ENCODE measurements at regions not wholly inside any gene's neighbourhood (a gene's known extent, or its start where the extent isn't known, plus 50 kb on each side); places are given as distances from the start of the nearest gene placed in this dataset.
"Not testable (repeated sequence)": the region's sequence is repeated elsewhere in the genome, so short reads cannot be mapped to it uniquely, and the experiment has no call there.

DNA sequence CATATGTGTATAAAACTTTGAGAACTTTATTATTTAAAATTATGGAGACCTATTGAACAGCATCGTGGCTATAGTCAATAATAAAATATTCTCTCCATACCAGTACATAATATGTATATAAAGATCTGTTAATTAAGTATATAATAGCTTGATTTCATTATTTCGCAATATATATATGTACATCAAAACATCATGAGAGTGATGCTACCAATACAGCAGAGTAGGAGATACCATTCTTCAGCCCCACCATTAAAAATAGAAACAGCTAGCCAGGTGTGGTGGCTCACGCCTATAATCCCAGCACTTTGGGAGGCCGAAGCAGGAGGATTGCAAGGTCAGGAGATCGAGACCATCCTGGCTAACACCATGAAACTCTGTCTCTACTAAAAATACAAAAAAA lies 1755.3 kb upstream of the SPRY2 start:
- H3K4me3 ChIP-seq (ENCODE audit: low read length) = no peak overlapping the region
- H3K4me1 ChIP-seq (ENCODE audit: control insufficient read depth, insufficient read depth, low read length) = no peaks in the 10 kb centered on the region
- no CpG with 5 or more reads among the region's 5 CpGs for WGBS (ENCODE audit: insufficient coverage, insufficient read length)
- H3K27me3 ChIP-seq (ENCODE audit: control insufficient read depth, insufficient read depth, low read length) = no peaks in the 10 kb centered on the region
- no peaks in the 10 kb centered on the region for H3K9me3 ChIP-seq (ENCODE audit: control insufficient read depth, insufficient read depth, low read length)
- no peak overlapping the region for H3K27ac ChIP-seq (ENCODE audit: low read length)
- DNase-seq (ENCODE audit: low read depth, low spot score) = no peak
- H3K36me3 ChIP-seq (ENCODE audit: control insufficient read depth, insufficient read depth, low read length) = no peaks in the 10 kb centered on the region

DNA sequence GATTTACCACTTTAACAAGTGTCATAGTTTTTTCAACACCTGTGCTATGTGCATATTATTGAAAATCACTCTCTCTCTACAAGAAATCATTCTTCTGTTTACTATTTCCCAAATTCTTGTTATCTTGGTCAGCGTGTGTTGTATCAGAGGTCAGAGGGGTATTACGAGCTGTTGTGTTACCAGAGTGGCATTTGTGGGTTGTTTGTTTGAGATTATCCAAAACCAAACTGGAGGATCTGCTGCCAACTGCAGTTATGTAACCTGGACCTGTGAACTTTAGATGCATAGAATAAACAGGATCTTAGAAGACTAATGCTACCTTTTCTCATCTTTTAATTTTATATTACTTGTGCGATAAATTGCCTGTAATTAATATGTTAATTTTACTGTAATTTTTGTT lies 1751.4 kb upstream of the SPRY2 start:
- no peak overlapping the region for H3K27ac ChIP-seq (ENCODE audit: low read length)
- no peaks in the 10 kb centered on the region for H3K27me3 ChIP-seq (ENCODE audit: control insufficient read depth, insufficient read depth, low read length)
- 100% methylated on average over 1 of the region's 3 CpGs for WGBS (ENCODE audit: insufficient coverage, insufficient read length)
- H3K36me3 ChIP-seq (ENCODE audit: control insufficient read depth, insufficient read depth, low read length) = no peaks in the 10 kb centered on the region
- no peak overlapping the region for H3K4me3 ChIP-seq (ENCODE audit: low read length)
- no peak for DNase-seq (ENCODE audit: low read depth, low spot score)
- no peaks in the 10 kb centered on the region for H3K4me1 ChIP-seq (ENCODE audit: control insufficient read depth, insufficient read depth, low read length)
- no peaks in the 10 kb centered on the region for H3K9me3 ChIP-seq (ENCODE audit: control insufficient read depth, insufficient read depth, low read length)

DNA sequence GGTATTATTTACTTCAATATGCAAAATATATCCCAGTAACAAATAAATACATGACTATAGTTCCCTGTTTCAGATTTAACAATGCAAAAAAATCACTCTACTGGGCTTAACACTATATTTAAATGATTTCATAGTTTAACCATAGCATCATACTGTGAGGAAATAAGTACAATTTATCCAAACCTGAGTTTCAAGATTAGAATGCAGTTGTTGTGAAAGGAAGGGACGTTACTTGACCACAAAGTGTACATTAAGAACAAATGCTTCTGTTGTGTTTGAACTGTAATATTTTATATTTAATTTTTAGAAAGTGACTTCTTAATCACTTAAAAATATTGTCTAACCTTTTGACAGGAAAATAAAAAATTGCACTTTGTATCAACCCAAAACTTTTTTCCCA lies 1747.9 kb upstream of the SPRY2 start:
- Histone ChIP-seq H3K27me3 (ENCODE audit: control insufficient read depth, insufficient read depth, low read length) (no peaks in the 10 kb centered on the region), H3K36me3 (ENCODE audit: control insufficient read depth, insufficient read depth, low read length) (no peaks in the 10 kb centered on the region), H3K4me1 (ENCODE audit: control insufficient read depth, insufficient read depth, low read length) (no peaks in the 10 kb centered on the region), H3K4me3 (ENCODE audit: low read length) (no peak overlapping the region), H3K9me3 (ENCODE audit: control insufficient read depth, insufficient read depth, low read length) (no peaks in the 10 kb centered on the region), H3K27ac (ENCODE audit: low read length) (no peak overlapping the region)
- DNase-seq (ENCODE audit: low read depth, low spot score) = no peak
- no CpG with 5 or more reads among the region's 1 CpG for WGBS (ENCODE audit: insufficient coverage, insufficient read length)

DNA sequence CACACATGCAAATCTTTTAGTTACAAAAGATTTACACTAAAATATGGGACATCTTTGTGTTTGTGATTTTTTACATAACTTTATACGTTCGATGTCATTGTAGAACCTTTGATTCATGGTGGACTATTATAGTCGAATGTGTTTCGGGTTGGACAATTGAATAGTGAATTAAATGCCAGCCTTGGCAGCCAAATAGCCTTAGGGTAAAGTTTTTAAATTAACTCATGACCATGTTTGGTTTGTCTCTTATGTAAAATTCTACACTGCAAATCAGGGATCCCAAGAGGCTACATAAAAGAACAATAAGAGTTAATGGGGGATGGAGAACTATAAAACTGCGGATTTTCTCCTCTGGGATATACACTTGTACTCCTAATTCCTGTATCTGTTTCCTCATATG lies 1735.6 kb upstream of the SPRY2 start:
- WGBS (ENCODE audit: insufficient coverage, insufficient read length) = no CpG with 5 or more reads among the region's 5 CpGs
- DNase-seq (ENCODE audit: low read depth, low spot score) = no peak

DNA sequence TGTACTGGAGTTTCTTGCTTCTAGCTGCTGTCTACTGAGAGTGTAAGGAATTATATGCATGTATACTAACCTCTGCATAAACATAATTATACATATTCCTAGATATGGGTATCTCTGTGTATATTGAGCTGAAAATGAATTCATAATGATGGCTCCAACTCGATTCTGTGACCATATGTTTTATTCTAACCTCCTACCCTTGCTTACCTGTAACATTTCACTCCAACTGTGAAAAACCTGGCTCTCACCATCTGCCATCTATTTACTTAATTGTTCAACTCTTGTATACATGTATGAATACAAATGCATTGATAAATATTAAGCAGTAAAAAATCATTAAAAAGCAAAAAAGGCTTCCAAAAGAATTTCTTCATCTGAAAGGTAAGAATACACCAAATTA lies 1729.5 kb upstream of the SPRY2 start:
- no peaks in the 10 kb centered on the region for H3K4me1 ChIP-seq (ENCODE audit: control insufficient read depth, insufficient read depth, low read length)
- WGBS (ENCODE audit: insufficient coverage, insufficient read length) = no CpG with 5 or more reads among the region's 1 CpG
- H3K4me3 ChIP-seq (ENCODE audit: low read length) = no peak overlapping the region
- no peak for DNase-seq (ENCODE audit: low read depth, low spot score)
- no peaks in the 10 kb centered on the region for H3K27me3 ChIP-seq (ENCODE audit: control insufficient read depth, insufficient read depth, low read length)
- H3K9me3 ChIP-seq (ENCODE audit: control insufficient read depth, insufficient read depth, low read length) = no peaks in the 10 kb centered on the region
- H3K27ac ChIP-seq (ENCODE audit: low read length) = no peak overlapping the region
- no peaks in the 10 kb centered on the region for H3K36me3 ChIP-seq (ENCODE audit: control insufficient read depth, insufficient read depth, low read length)

More for the DNA sequence above, 1735.6 kb upstream of the SPRY2 start:
- Histone ChIP-seq H3K9me3 (ENCODE audit: control insufficient read depth, insufficient read depth, low read length) (no peaks in the 10 kb centered on the region), H3K36me3 (ENCODE audit: control insufficient read depth, insufficient read depth, low read length) (no peaks in the 10 kb centered on the region), H3K4me1 (ENCODE audit: control insufficient read depth, insufficient read depth, low read length) (no peaks in the 10 kb centered on the region), H3K4me3 (ENCODE audit: low read length) (no peak overlapping the region), H3K27ac (ENCODE audit: low read length) (no peak overlapping the region), H3K27me3 (ENCODE audit: control insufficient read depth, insufficient read depth, low read length) (no peaks in the 10 kb centered on the region)

DNA sequence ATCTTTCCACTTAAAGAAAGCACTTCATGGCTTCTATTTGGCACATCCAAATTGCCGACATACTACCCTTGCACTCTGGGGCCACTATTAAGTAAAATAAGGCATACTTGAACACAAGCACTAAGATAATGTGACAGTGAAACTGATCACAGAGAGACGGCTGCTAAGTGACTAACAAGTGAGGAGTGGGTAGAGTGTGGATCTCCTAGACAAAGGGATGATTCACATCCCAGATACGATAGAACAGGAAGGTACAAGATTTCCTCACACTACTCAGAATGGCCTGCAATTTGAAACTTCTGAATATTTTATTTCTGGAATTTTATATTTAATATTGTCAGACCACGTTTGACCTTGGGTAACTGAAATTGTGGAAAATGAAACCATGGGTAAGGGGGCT lies 1721.8 kb upstream of the SPRY2 start:
- WGBS (ENCODE audit: insufficient coverage, insufficient read length) = no CpG with 5 or more reads among the region's 4 CpGs

DNA sequence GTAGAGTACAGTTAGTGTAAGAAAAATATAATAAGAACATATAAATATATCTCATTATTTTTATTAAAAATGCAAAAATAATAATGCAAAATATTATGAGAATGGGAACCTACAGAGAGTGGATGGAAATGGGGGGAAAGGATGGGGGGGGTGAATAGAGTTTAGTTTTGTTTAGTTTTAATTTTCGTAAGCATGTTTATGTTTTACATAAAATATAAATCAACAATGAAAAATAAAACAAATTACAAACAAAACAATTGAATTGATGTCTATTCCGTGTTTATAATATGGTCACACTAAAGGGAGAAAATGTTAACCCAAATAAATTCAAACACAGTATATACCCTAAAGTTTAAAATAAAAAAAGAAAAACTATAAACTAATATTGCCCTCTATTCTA lies 1717.4 kb upstream of the SPRY2 start:
- Histone ChIP-seq H3K9me3 (ENCODE audit: control insufficient read depth, insufficient read depth, low read length) (no peaks in the 10 kb centered on the region), H3K4me3 (ENCODE audit: low read length) (no peak overlapping the region), H3K36me3 (ENCODE audit: control insufficient read depth, insufficient read depth, low read length) (no peaks in the 10 kb centered on the region), H3K27me3 (ENCODE audit: control insufficient read depth, insufficient read depth, low read length) (no peaks in the 10 kb centered on the region), H3K27ac (ENCODE audit: low read length) (no peak overlapping the region), H3K4me1 (ENCODE audit: control insufficient read depth, insufficient read depth, low read length) (no peaks in the 10 kb centered on the region)
- no CpG with 5 or more reads among the region's 2 CpGs for WGBS (ENCODE audit: insufficient coverage, insufficient read length)
- DNase-seq (ENCODE audit: low read depth, low spot score) = no peak

More for the DNA sequence above, 1721.8 kb upstream of the SPRY2 start:
- H3K4me1 ChIP-seq (ENCODE audit: control insufficient read depth, insufficient read depth, low read length) = no peaks in the 10 kb centered on the region
- H3K27ac ChIP-seq (ENCODE audit: low read length) = no peak overlapping the region
- DNase-seq (ENCODE audit: low read depth, low spot score) = no peak
- H3K36me3 ChIP-seq (ENCODE audit: control insufficient read depth, insufficient read depth, low read length) = no peaks in the 10 kb centered on the region
- no peak overlapping the region for H3K4me3 ChIP-seq (ENCODE audit: low read length)
- H3K9me3 ChIP-seq (ENCODE audit: control insufficient read depth, insufficient read depth, low read length) = no peaks in the 10 kb centered on the region
- no peaks in the 10 kb centered on the region for H3K27me3 ChIP-seq (ENCODE audit: control insufficient read depth, insufficient read depth, low read length)

DNA sequence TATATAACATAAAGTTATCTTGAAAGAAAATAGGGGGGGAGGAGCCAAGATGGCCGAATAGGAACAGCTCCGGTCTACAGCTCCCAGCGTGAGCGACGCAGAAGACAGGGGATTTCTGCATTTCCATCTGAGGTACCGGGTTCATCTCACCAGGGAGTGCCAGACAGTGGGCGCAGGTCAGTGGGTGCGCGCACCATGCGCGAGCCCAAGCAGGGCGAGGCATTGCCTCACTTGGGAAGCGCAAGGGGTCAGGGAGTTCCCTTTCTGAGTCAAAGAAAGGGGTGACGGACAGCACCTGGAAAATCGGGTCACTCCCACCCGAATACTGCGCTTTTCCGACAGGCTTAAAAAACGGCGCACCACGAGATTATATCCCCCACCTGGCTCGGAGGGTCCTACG lies 1704.4 kb upstream of the SPRY2 start:
- H3K4me1 ChIP-seq (ENCODE audit: control insufficient read depth, insufficient read depth, low read length); H3K36me3 ChIP-seq (ENCODE audit: control insufficient read depth, insufficient read depth, low read length); H3K27ac ChIP-seq (ENCODE audit: low read length); DNase-seq (ENCODE audit: low read depth, low spot score); H3K9me3 ChIP-seq (ENCODE audit: control insufficient read depth, insufficient read depth, low read length); H3K4me3 ChIP-seq (ENCODE audit: low read length); H3K27me3 ChIP-seq (ENCODE audit: control insufficient read depth, insufficient read depth, low read length): not testable (repeated sequence)
- no CpG with 5 or more reads among the region's 23 CpGs for WGBS (ENCODE audit: insufficient coverage, insufficient read length)

DNA sequence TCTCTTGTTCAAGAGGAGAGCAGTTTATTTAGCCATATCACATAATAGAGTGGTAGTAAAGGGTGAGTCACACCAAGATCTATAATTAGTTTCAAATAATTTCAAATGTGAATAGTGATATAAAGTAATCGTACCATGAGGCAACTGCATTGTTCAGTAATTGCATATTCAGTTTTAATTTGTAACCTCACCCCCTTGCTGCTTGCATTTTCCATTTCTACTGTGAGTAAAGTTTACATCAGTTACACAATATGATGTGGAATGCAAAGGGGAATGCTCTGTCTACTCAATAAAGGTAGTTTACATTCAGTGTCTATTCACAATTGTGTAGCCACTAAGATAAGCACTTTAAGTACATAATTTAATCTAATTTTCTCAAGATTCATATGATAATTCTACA lies 1695.7 kb upstream of the SPRY2 start:
- H3K9me3 ChIP-seq (ENCODE audit: control insufficient read depth, insufficient read depth, low read length) = no peaks in the 10 kb centered on the region
- no peaks in the 10 kb centered on the region for H3K36me3 ChIP-seq (ENCODE audit: control insufficient read depth, insufficient read depth, low read length)
- H3K4me1 ChIP-seq (ENCODE audit: control insufficient read depth, insufficient read depth, low read length) = no peaks in the 10 kb centered on the region
- H3K27ac ChIP-seq (ENCODE audit: low read length) = no peak overlapping the region
- no CpG with 5 or more reads among the region's 1 CpG for WGBS (ENCODE audit: insufficient coverage, insufficient read length)
- H3K4me3 ChIP-seq (ENCODE audit: low read length) = no peak overlapping the region
- no peaks in the 10 kb centered on the region for H3K27me3 ChIP-seq (ENCODE audit: control insufficient read depth, insufficient read depth, low read length)
- no peak for DNase-seq (ENCODE audit: low read depth, low spot score)

DNA sequence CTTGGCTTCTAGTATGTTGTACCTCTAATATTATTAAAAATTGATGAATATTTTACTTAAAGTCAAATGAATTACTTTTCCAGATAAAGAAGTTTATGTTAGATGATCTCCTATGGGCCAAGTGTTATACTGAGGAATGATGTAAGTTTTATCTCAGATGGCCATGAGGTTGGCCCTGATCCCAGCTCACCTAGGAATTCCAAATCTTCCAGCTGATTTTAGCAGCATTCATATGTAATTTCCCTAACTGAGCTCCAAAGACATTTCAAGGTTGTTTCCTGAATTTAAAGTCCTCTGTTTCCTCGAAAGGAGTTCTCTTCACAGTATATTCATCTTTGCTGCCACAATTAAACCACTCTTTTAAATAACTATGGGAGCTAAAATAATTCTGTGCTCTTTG lies 1670.4 kb upstream of the SPRY2 start:
- H3K27ac ChIP-seq (ENCODE audit: low read length) = no peak overlapping the region
- H3K9me3 ChIP-seq (ENCODE audit: control insufficient read depth, insufficient read depth, low read length) = no peaks in the 10 kb centered on the region
- H3K36me3 ChIP-seq (ENCODE audit: control insufficient read depth, insufficient read depth, low read length) = no peaks in the 10 kb centered on the region
- no peaks in the 10 kb centered on the region for H3K27me3 ChIP-seq (ENCODE audit: control insufficient read depth, insufficient read depth, low read length)
- WGBS (ENCODE audit: insufficient coverage, insufficient read length) = no CpG with 5 or more reads among the region's 1 CpG
- no peak overlapping the region for H3K4me3 ChIP-seq (ENCODE audit: low read length)
- H3K4me1 ChIP-seq (ENCODE audit: control insufficient read depth, insufficient read depth, low read length) = peaks cover 1% of the 10 kb centered on the region; the same call in 1 of the 2 replicates
- DNase-seq (ENCODE audit: low read depth, low spot score) = no peak

DNA sequence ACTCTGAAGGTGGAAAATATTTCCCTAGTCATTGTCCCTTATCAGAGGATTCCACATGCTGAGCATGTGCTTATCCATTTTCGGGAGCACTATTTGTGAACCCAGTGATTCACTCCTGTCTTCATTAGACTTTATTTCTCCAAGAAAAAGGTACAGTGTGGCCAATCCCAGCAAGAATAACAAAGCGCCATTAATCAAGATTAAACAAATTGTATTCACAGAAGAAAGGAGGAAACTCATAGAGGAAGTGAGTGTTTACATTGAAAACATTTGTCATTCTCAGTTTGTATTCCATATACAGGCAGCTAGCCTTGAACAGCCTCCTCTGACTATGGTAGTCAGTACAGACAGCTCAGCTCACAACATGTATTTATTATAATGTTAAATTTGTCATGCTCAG lies 1669.9 kb upstream of the SPRY2 start:
- H3K27ac ChIP-seq (ENCODE audit: low read length) = no peak overlapping the region
- H3K4me3 ChIP-seq (ENCODE audit: low read length) = no peak overlapping the region
- H3K9me3 ChIP-seq (ENCODE audit: control insufficient read depth, insufficient read depth, low read length) = no peaks in the 10 kb centered on the region
- no peaks in the 10 kb centered on the region for H3K36me3 ChIP-seq (ENCODE audit: control insufficient read depth, insufficient read depth, low read length)
- peaks cover 1% of the 10 kb centered on the region; the same call in 1 of the 2 replicates for H3K4me1 ChIP-seq (ENCODE audit: control insufficient read depth, insufficient read depth, low read length)
- no CpG with 5 or more reads among the region's 2 CpGs for WGBS (ENCODE audit: insufficient coverage, insufficient read length)
- no peak for DNase-seq (ENCODE audit: low read depth, low spot score)
- H3K27me3 ChIP-seq (ENCODE audit: control insufficient read depth, insufficient read depth, low read length) = no peaks in the 10 kb centered on the region
